ENCODE measurements at regions not wholly inside any gene's neighbourhood (a gene's known extent, or its start where the extent isn't known, plus 50 kb on each side); places are given as distances from the start of the nearest gene placed in this dataset.

DNA sequence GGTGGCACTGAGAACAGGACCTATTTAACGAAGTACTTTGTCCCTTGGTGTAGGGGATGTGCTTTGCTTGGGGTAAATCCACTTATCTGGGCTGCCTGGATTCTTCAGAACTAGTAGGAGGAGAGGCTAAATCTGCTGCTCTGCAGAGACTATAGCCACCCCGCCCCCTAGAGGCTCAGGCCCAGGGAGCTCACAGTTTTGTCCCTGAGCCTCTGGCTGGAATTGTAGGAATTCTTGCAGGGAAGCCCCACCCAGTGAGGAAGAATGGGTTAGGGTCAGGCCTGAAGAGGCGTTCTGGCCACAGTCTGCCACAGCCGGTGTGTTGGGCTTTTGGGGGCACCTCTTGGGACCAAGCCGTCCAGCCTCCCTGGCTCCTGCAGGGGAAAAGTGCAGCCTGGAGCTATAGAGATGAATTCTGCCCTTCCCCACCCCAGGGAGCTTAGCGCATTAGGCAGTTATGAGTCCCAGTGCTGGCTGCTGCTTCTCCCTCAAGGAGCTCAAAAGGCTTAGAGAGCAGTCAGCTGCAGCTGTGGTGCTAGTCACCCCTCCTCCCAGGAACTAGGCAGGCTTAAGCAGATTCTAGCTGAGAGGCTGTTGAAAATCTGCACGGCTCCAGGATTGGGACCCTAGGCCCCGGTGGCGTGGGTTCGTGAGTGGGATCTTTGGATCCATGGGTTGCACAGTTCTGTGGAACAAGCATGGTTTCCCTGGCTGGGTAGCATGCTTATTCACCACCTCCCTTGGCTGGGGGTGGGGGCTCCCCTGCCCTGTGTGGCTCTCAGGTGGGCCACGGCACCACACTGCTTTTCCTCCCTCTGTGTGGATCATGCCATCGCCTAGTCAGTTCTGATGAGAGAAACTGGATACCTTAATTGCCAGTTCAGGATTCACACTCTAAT is 237.4 kb upstream of the TOM1L1 start:
- no peak for TF ChIP-seq CTCF (IDR thresholded peaks at IDR 0.05; ENCODE audit: low read length)
- no peak for TF ChIP-seq EZH2 (IDR thresholded peaks at IDR 0.05; ENCODE audit: borderline replicate concordance, low read length)

Measured in OCI-LY1 (cell line).